HepG2 (cell line): ENCODE measurements at regions not wholly inside any gene's neighbourhood (a gene's known extent, or its start where the extent isn't known, plus 50 kb on each side); places are given as distances from the start of the nearest gene placed in this dataset.
"Not testable (repeated sequence)": the region's sequence is repeated elsewhere in the genome, so short reads cannot be mapped to it uniquely, and the experiment has no call there.

Experiments used
- ARNT ChIP-seq: fragments of 450-650 bp; IDR thresholded peaks from 2 replicates; pipeline ENCODE4 v1.6.1; 2017
- CTCF ChIP-seq: sonication (generic); formaldehyde crosslinking; IDR thresholded peaks from 2 replicates; pipeline ENCODE4 v1.5.0; 2020; ENCODE audit warnings: mild to moderate bottlenecking, missing genetic modification reagents, moderate library complexity
- FOXA3 ChIP-seq: IDR thresholded peaks from 2 replicates; pipeline ENCODE4 v1.6.1; 2016; ENCODE audit warnings: missing genetic modification reagents, missing compliant biosample characterization
- MEIS1 ChIP-seq: sonication (generic); formaldehyde crosslinking; IDR thresholded peaks from 2 replicates; pipeline ENCODE4 v1.9.0; 2021; ENCODE audit warnings: mild to moderate bottlenecking, missing genetic modification reagents, moderate library complexity, borderline replicate concordance
- PLRG1 ChIP-seq: fragments of 450-650 bp; conservative IDR thresholded peaks from 2 replicates; pipeline ENCODE4 v1.6.1; 2016
- POLR2A ChIP-seq, 2 experiments: IDR thresholded peaks; 2 replicates each; pipeline ENCODE4 v1.6.1; 2011; ENCODE audit warnings: low read depth in 2 of 2, low read length in 2 of 2, mild to moderate bottlenecking in 1 of 2, moderate library complexity in 1 of 2; ENCODE audit not compliant: insufficient read depth in 1 of 2
- PRDM4 ChIP-seq: sonication (generic); formaldehyde crosslinking; IDR thresholded peaks from 2 replicates; pipeline ENCODE4 v1.9.0; 2021; ENCODE audit warnings: missing genetic modification reagents, borderline replicate concordance
- STAG1 ChIP-seq: sonication (generic); formaldehyde crosslinking; IDR thresholded peaks from 2 replicates; pipeline ENCODE4 v1.4.0; 2020; ENCODE audit warnings: missing genetic modification reagents
- SUZ12 ChIP-seq: fragments of 150-350 bp; IDR thresholded peaks from 2 replicates; pipeline ENCODE4 v1.6.1; 2014; ENCODE audit warnings: low read depth, low read length
- TCF7L2 ChIP-seq: IDR thresholded peaks from 2 replicates; pipeline ENCODE4 v1.6.1; 2011; ENCODE audit warnings: mild to moderate bottlenecking, low read depth, low read length, moderate library complexity
- ZNF660 ChIP-seq: sonication (generic); formaldehyde crosslinking; IDR thresholded peaks from 2 replicates; pipeline ENCODE4 v1.5.1; 2020; ENCODE audit warnings: mild to moderate bottlenecking, low read depth, missing genetic modification reagents, borderline replicate concordance

GRCh38 chr21:25531538-25532250, 75.6 kb downstream of the MRPL39 start:
- not testable (repeated sequence) for TF ChIP-seq MEIS1 (CRISPR knock-in tag); ZNF660 (CRISPR knock-in tag); FOXA3 (CRISPR knock-in tag); CTCF; TCF7L2; PLRG1; ARNT; STAG1 (CRISPR knock-in tag); POLR2A (IDR thresholded peaks at IDR 0.05; ENCODE audit: insufficient read depth in 1 of 2, low read depth in 2 of 2, low read length in 2 of 2); SUZ12; PRDM4
